ENCODE measurements at regions not wholly inside any gene's neighbourhood (a gene's known extent, or its start where the extent isn't known, plus 50 kb on each side); places are given as distances from the start of the nearest gene placed in this dataset.

DNA sequence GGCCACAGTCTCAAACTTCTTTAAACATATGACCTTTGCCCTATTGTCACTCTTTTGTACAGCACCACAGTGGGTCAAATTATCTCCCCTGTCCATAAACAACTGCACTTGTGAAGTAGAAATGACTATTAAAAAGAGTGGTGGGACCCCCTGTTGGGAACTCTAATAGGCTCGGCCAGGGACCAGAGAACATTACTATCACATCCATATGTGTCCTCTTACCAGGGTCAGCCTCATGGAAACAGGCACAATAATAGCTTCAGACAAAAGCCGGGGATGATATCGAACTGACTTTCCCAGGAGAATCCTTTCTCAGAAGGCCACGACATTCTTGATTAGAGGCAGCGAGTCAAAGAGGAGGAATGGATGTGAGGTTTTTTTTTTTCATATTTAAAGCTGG lies 96.6 kb downstream of the NKX2-1 start:
- H2AFZ ChIP-seq (ENCODE audit: insufficient read depth, low read depth, low read length, poor library complexity, severe bottlenecking): no peak overlapping the region
- H4K20me1 ChIP-seq (ENCODE audit: control insufficient read depth, insufficient read depth, low read length, poor library complexity, severe bottlenecking): no peaks in the 10 kb centered on the region
- H3K4me1 Mint-ChIP-seq: no peaks in the 10 kb centered on the region
- no peak for ATAC-seq (ENCODE audit: low read depth)
- WGBS (ENCODE audit: insufficient coverage): no CpG with 5 or more reads among the region's 5 CpGs
- no peaks in the 10 kb centered on the region for H3K9me3 ChIP-seq (ENCODE audit: control extremely low read depth in 1 of 3, control insufficient read depth in 2 of 3, insufficient read depth in 1 of 3, low read length in 2 of 3)
- ChIA-PET CTCF (no interaction called here), POLR2A (no interaction called here)
- H3K27ac ChIP-seq (ENCODE audit: low read length in 2 of 2): no peak overlapping the region
- no peaks in the 10 kb centered on the region for H3K27me3 Mint-ChIP-seq
- no peaks in the 10 kb centered on the region for H3K9me3 Mint-ChIP-seq (ENCODE audit: insufficient read depth)
- no peak overlapping the region for H3K4me3 Mint-ChIP-seq
- no peak overlapping the region for H3K9ac ChIP-seq (ENCODE audit: low read length)
- H3K79me2 ChIP-seq (ENCODE audit: control insufficient read depth, insufficient read depth, low read length): no peaks in the 10 kb centered on the region
- no peak for DNase-seq
- TF ChIP-seq EZH2 (IDR thresholded peaks at IDR 0.05; ENCODE audit: borderline replicate concordance, insufficient read depth, low read depth, low read length, poor library complexity, severe bottlenecking): no peak
- TF ChIP-seq, protein P1, sequence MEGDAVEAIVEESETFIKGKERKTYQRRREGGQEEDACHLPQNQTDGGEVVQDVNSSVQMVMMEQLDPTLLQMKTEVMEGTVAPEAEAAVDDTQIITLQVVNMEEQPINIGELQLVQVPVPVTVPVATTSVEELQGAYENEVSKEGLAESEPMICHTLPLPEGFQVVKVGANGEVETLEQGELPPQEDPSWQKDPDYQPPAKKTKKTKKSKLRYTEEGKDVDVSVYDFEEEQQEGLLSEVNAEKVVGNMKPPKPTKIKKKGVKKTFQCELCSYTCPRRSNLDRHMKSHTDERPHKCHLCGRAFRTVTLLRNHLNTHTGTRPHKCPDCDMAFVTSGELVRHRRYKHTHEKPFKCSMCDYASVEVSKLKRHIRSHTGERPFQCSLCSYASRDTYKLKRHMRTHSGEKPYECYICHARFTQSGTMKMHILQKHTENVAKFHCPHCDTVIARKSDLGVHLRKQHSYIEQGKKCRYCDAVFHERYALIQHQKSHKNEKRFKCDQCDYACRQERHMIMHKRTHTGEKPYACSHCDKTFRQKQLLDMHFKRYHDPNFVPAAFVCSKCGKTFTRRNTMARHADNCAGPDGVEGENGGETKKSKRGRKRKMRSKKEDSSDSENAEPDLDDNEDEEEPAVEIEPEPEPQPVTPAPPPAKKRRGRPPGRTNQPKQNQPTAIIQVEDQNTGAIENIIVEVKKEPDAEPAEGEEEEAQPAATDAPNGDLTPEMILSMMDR (IDR thresholded peaks at IDR 0.05): no peak
- H3K27ac Mint-ChIP-seq: no peak overlapping the region
- no peaks in the 10 kb centered on the region for H3K4me1 ChIP-seq (ENCODE audit: control insufficient read depth in 2 of 2, insufficient read depth in 2 of 2, low read length in 2 of 2)
- no peak overlapping the region for H3K4me2 ChIP-seq (replicated peaks; ENCODE audit: low read depth, low read length, poor library complexity, severe bottlenecking)
- peaks cover 0 to 2% (median 0%) of the 10 kb centered on the region in 4 experiments for H3K27me3 ChIP-seq (replicated peaks in 1 of 4; ENCODE audit: control extremely low read depth in 1 of 4, control insufficient read depth in 3 of 4, insufficient read depth in 4 of 4, low read length in 3 of 4)
- intact Hi-C loops (cut with micrococcal nuclease): no loop called here
- no peak overlapping the region for H3K4me3 ChIP-seq (ENCODE audit: control extremely low read depth in 1 of 5, extremely low read depth in 1 of 5, insufficient read depth in 1 of 5, low read depth in 2 of 5, low read length in 4 of 5)
- no peaks in the 10 kb centered on the region for H3K36me3 ChIP-seq (replicated peaks in 1 of 2; ENCODE audit: control extremely low read depth in 1 of 2, control insufficient read depth in 1 of 2, extremely low read depth in 1 of 2, insufficient read depth in 2 of 2, low read length in 1 of 2)

GRCh38 chr14:36420149-36420687 lies 99.8 kb upstream of the MBIP start:
- H3K9ac ChIP-seq (ENCODE audit: low read length): no peak overlapping the region
- 94% methylated on average over 2 of the region's 4 CpGs for WGBS (ENCODE audit: insufficient coverage)
- no peak overlapping the region for H3K4me2 ChIP-seq (replicated peaks; ENCODE audit: low read depth, low read length, poor library complexity, severe bottlenecking)
- H3K4me1 Mint-ChIP-seq: no peaks in the 10 kb centered on the region
- POLR2A ChIA-PET: no interaction called here
- H3K4me3 Mint-ChIP-seq: no peak overlapping the region
- H3K27ac Mint-ChIP-seq: no peak overlapping the region
- H3K27me3 Mint-ChIP-seq: no peaks in the 10 kb centered on the region
- no peak overlapping the region for H3K4me3 ChIP-seq (ENCODE audit: control extremely low read depth in 1 of 5, extremely low read depth in 1 of 5, insufficient read depth in 1 of 5, low read depth in 2 of 5, low read length in 4 of 5)
- no peaks in the 10 kb centered on the region for H3K36me3 ChIP-seq (replicated peaks in 1 of 2; ENCODE audit: control extremely low read depth in 1 of 2, control insufficient read depth in 1 of 2, extremely low read depth in 1 of 2, insufficient read depth in 2 of 2, low read length in 1 of 2)
- DNase-seq: no peak
- H4K20me1 ChIP-seq (ENCODE audit: control insufficient read depth, insufficient read depth, low read length, poor library complexity, severe bottlenecking): no peaks in the 10 kb centered on the region
- H3K4me1 ChIP-seq (ENCODE audit: control insufficient read depth in 2 of 2, insufficient read depth in 2 of 2, low read length in 2 of 2): no peaks in the 10 kb centered on the region
- no peak overlapping the region for H3K27ac ChIP-seq (ENCODE audit: low read length in 2 of 2)
- CTCF ChIA-PET: no interaction called here
- H2AFZ ChIP-seq (ENCODE audit: insufficient read depth, low read depth, low read length, poor library complexity, severe bottlenecking): no peak overlapping the region
- H3K79me2 ChIP-seq (ENCODE audit: control insufficient read depth, insufficient read depth, low read length): no peaks in the 10 kb centered on the region
- no peaks in the 10 kb centered on the region for H3K27me3 ChIP-seq (replicated peaks in 1 of 4; ENCODE audit: control extremely low read depth in 1 of 4, control insufficient read depth in 3 of 4, insufficient read depth in 4 of 4, low read length in 3 of 4)
- peaks cover 0 to 3% (median 0%) of the 10 kb centered on the region in 3 donors for H3K9me3 ChIP-seq (ENCODE audit: control extremely low read depth in 1 of 3, control insufficient read depth in 2 of 3, insufficient read depth in 1 of 3, low read length in 2 of 3)
- H3K9me3 Mint-ChIP-seq (ENCODE audit: insufficient read depth): no peaks in the 10 kb centered on the region
- ATAC-seq (ENCODE audit: low read depth): no peak
- intact Hi-C loops (cut with micrococcal nuclease): no loop called here
- TF ChIP-seq EZH2 (IDR thresholded peaks at IDR 0.05; ENCODE audit: borderline replicate concordance, insufficient read depth, low read depth, low read length, poor library complexity, severe bottlenecking): no peak
